ENCODE measurements at regions not wholly inside any gene's neighbourhood (a gene's known extent, or its start where the extent isn't known, plus 50 kb on each side); places are given as distances from the start of the nearest gene placed in this dataset.
"Not testable (repeated sequence)": the region's sequence is repeated elsewhere in the genome, so short reads cannot be mapped to it uniquely, and the experiment has no call there.

DNA sequence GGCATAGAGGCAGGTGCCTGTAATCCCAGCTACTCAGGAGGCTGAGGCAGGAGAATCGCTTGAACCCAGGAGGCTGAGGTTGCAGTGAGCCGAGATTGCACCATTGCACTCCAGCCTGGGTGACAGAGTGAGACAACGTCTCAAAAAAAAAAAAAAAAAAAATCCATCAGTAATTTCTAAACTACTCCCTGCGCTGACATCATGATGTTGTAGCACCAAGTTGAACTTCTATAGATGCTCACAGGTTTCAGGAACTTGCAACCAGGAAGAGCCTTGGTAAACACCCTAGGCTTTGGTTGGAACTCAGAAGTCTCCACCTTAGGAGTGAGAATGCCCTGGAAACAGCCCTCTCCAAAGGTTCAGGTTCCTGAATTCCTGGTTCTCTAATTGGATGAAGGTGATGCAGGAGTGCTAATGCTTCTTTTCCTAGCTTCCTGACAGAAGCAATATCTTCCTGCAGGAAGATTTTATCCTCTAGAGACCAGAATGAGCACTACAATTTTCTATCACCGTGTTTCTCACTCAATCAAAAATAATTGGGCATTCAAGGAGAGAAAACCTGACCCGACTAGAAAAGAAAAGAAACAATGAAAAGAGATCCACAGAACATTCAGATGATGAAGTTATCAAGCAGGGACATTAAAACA, 469.6 kb downstream of the GADD45G start:
- DNase-seq: no peak

DNA sequence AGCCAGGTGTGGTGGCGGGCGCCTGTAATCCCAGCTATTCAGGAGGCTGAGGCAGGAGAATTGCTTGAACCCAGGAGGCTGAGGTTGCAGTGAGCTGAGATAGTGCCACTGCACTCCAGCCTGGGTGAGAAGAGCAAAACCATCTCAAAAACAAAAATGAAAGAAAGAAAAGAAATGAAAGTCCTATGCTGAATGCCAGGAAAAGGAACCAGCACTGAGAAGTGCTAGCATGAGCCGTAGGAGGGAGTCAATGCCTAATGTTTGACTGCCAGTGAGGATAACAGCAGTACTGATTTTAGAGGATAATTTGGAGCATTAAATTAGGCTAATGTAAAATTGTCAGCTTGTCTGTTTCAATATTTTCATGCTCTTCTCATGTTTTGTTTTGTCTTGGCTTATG, 472.8 kb downstream of the GADD45G start:
- DNase-seq: not testable (repeated sequence)

DNA sequence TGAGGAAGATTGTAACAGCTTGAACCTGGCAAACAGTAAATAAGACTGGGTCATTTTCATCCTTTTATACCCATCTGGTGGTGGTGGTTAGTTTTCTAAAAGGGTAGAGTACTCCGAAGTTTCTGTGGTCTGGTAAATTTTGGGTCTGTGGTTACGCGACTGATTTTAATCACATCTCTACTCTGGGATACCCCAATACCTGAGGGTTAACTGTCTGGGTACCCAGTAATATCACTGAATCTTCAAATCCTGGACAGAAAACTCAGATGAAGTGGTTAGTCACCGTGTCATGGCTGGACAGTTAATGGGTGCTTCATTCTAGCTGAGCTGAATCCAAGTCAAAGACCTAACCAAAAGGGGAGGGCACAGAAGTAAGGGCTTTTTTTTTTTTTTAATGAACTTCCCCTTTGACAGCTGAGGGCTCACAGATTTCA, 474.2 kb downstream of the GADD45G start:
- no peak for DNase-seq

DNA sequence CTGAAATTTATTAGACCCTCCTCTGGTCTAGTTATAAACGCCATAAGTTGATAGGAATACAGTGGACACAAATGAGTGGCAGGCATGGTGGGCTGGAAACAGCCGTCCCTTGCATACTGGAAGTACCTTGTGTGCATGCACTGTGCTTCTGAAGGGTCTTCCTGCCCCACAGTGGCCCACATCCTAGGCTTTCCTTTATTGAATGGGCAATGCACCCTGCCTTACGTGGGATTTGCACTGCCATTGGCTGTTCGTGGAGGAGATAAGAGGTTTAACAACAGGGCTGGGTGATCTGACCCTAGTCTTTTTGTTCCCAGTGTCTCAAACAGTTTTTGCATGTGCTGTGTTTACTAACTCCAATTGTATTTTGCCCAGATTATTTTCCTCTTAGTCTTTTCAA, 480.8 kb downstream of the GADD45G start:
- no peak for DNase-seq

DNA sequence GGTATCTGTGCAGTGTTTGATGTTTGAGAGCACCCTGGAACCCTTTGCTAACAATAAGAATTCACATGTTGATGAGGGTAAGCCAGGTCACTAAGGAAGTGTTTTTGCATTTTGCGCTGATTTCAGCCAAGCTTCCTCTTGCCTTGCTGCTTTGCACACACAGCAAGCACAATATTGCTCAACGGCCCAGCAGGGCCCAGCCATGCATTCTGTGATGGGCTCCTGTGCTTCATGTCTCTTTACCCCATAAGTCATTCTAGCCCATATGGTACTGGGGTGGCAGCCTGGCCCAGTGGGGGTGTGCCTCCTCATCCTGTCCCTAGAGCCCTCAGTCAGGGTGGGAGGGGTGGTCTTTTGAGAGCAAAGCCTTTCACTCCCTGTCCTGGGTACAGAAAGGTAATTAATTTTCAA, 481.3 kb downstream of the GADD45G start:
- no peak for DNase-seq

DNA sequence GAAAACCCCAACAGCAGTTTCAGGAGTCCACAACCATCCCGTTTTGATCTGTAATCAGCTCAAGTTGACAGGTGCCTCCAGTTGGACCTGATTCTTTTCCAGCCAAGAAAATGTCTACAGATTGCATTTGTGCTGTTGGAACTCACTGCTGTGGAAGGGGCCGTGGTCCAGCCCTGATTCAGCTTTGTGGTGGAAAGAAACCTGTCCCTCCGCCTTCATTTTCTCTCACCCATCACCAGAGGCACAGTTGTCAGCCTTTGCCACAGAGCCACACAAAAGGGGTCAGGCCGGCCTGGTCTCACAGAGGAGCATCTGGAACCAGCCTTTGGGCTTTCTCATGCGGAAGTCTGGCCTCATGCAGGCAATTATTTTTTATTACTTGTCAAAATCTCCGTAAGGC, 483.6 kb downstream of the GADD45G start:
- no peak for DNase-seq

DNA sequence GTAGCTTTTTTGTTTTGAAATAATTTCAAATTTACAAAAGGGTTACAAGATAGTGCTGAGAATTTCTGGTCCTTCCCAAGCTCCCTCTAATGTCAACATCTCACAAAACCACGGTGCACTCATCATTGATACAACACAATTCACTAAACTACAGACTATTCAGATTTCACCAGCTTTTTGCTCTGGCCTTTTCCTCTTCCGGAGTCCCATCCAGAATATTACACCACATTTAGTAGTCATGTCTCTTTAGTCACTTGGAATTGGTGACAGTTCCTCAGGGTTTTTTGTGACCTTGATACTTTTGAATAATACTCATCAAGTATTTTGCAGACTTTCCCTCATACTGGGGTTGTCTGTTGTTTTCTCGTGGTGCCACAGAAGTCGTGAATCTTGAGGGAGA, 484.0 kb downstream of the GADD45G start:
- no peak for DNase-seq

DNA sequence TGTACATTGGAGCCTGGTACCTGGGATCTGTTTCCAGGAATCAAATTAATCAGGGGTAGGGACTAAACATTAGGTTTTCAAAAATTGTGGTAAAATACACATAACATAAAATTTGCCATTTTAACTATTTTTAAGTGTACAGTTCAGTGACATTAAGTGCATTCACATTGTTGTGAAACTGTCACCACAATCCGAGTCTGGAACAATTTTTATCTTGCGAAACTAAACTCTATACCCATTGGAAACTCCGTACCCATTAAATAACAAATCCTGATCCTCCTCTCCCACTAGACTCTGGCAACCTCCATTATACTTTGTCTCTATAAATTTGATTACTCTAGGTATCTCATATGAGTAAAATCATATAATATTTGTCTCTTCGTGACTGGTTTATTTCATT, 486.2 kb downstream of the GADD45G start:
- DNase-seq: no peak

DNA sequence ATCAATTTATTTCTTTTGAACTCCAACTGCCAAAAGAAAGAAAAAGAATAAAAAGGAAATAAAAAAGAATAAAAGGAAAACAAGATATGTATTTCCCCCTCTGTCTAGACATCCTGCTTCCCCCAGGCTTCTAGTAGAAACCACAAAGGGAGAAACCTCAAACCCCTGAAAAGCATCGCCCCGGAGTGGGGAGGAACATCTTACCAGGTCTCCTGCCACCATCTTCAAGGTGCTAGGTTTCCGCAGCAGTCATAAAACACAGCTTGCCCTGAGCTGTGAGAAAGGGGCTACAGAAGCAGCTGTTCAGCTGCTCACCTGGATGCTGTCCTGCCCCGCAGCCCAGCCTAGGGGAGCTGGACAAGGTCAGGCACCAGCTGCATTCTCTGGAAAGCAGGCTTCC, 487.7 kb downstream of the GADD45G start:
- DNase-seq: peak in 1 of 2 experiments; percentile 12

DNA sequence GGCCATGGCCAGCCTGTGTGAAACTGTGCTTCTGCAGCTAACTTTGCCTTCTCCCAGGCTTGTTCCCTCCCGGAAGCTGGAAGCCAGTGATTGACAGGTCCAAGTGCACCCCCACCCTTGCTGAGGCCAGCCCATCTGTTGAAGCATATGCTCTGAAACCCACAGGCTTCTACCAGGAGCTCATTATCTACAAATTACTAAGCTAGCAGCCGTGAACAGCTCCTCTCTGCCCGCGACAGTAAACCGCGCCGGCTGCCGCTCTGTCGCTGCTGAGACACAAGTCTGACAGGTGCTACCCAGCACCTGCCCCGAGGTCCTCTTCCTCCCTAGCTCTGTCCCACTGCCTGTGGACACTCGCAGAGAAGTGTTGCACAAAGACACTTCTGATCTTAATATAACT, 490.9 kb downstream of the GADD45G start:
- no peak for DNase-seq

DNA sequence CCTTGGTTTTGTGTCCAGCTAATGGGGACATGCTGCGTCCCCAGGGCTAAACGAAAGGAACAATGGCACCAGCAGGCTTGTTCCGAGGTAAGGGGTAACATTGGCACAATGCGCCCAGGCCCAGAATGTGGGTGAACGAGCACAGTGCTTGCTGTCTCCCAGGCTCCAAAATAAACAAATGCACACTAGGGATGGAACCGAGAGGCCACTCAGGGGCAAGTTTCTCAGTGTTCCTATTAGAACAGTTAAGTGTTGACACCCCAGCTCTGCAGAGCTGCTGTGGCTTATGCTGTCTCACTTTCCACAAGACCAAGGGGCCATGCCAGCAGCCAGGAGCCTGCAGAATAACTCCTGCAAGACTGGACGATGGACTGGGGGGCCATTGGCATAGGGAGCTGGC, 492.4 kb downstream of the GADD45G start:
- DNase-seq: no peak

DNA sequence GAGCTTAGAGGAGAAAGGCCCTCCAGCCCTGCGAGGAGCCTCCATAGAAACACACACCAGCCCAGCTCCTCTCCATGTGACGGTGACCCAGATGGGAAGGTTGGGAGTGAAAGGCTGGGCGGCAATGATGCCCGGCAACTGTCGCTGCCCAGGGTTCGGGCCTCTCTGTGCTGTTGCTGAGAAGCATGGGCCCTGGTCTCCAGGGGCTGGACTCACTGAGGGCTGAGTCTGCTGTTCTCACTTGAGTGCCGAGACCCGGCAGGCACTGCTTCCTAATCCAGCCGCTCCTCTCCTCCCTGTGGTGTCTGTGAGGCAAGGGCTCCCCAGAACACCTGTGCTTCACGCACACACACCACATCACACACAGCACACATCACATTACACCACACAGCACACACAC, 493.6 kb downstream of the GADD45G start:
- DNase-seq: no peak

DNA sequence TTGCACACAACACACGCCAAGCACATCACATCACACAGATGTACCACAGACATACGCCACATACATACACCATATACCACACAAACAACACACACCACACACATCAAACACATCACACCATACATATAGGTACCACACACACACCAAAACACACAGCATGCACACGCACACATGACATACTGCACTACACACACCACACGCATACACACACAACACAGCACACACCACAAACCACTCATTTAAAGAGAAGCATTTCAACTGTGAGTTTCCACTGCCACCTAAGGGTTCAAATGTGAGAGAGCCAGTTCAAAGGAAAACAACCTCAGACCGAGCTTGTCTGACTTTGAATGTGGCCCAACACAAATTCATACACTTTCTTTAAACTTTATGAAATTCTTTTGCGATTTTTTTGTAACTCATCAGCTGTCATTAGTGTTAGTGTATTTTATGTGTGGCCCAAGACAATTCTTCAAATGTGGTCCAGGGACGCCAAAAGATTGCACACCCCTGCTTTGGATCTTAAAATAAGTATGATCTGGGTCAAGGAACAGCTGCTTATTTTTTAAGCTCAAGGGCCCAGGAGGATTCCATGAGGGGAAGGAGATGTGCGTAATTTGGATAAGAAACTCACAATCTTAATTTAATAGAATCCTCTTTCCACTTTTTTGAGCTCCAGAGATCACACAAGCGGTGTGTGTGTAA, 494.6 kb downstream of the GADD45G start:
- no peak for DNase-seq

DNA sequence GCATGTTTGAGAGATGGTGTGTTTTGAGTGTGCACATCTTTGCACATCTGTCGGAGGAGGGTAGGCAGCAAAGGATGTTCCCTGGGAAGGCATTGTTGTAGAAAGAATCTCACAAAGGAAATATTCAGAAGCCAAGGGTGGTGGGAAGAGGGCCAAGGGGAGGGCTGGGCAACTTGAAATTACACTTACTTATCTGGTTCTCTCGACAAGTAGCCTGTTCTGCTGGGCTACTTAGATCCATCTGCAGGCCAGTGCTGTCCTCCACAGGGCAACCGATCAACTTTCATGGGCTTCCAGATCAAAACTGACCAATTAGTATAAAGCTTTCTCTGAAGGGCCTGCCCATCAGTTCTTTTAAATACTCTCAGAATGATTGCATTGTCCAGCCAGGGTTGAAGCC, 495.2 kb downstream of the GADD45G start:
- DNase-seq: no peak

DNA sequence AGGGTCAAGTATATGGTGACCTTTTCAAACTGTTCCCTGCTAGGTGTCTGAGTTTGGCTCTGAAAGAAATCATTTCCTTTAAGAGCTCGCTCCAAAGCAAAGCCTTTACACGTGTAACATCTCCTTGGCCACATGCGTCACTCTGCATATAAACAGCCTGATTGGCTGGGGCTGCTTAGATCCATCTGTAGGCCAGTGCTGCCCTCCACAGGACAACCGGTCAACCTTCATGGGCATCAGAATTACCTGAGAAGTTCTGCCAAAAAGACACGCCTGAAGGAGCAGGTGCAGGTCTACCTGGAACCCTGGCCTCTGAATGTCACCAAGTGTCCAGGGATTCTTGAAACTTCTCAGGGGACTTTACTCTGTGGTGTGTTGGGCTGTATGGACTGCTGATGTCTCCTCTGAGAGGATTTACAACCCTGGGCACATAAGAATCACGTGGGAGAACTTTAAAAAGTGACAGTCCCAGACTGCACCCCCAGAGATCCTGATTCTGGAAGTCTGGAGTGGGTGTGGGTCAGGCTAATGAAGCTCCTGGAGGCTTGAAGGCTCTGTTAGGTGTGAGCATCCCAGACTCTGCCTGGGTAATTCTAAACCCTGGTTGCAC, 497.6 kb downstream of the GADD45G start:
- peak; percentile 74 to 76 for DNase-seq

DNA sequence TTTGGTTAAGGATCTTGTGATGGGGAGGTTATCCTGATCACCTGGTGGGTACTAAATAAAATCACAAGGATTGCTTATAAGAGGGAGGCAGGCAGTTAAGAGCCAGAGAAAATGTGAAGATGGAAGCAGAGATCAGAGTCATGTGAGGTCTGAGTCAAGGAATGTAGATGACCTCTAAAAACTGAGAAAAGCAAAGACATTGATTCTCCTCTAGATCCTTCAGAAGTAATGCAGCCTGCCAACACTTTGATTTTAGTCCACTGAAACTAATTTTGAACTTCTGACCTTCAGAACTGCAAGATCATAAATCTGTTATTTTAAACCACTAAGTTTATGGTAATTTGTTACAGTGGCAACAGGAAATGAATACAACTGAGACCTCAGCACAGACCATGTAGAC, 499.0 kb downstream of the GADD45G start:
- DNase-seq: no peak

DNA sequence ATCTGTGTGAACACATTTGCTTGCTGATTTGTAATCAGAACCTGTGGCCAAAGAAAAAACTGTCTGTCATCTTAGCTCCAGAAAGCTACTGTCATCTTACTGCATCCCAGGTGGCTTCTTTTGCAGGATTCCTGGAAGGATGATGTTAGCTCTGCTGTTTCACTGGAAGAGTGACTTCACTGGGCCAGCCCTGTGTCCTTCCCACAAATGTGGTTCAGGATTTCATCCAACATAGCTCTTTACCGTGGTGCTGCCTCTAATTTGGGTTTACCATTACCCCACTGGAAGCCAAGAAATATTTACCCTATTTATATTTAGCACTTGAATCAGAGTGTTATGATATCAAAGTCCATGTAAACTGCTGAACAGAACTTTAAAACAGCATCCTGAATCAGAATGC, 501.0 kb downstream of the GADD45G start:
- no peak for DNase-seq

DNA sequence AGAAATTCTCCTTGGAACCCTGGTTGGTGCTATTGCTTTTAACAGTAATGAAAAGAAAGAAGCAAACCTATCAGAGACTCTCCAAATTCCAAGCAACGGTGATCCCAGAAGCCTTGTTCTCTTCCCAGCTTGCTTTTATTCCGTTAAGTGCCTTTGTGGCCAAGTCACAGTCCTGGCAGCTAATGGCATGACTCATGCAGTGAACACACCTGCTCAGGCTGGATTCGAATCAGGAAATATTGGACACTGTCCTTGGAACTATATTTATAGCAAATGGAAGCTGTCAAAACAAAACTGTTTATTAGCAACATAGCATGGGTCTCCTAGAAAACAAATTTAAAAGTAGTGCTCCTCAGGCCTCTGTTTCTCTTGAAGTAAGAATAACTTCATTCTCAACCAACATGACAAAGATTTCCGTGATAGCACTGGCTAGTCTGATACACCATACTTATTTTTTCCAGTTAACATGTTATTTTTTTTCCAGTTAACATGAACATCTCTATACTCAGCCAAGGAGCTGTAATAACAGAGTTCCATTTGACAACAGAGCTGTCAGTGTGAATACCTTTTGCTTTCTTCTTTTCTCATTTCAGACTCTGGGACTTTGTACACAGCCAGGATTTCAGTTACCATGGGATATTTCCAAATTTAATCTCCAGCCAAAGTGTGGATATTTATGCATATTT, 502.4 kb downstream of the GADD45G start:
- no peak for DNase-seq

DNA sequence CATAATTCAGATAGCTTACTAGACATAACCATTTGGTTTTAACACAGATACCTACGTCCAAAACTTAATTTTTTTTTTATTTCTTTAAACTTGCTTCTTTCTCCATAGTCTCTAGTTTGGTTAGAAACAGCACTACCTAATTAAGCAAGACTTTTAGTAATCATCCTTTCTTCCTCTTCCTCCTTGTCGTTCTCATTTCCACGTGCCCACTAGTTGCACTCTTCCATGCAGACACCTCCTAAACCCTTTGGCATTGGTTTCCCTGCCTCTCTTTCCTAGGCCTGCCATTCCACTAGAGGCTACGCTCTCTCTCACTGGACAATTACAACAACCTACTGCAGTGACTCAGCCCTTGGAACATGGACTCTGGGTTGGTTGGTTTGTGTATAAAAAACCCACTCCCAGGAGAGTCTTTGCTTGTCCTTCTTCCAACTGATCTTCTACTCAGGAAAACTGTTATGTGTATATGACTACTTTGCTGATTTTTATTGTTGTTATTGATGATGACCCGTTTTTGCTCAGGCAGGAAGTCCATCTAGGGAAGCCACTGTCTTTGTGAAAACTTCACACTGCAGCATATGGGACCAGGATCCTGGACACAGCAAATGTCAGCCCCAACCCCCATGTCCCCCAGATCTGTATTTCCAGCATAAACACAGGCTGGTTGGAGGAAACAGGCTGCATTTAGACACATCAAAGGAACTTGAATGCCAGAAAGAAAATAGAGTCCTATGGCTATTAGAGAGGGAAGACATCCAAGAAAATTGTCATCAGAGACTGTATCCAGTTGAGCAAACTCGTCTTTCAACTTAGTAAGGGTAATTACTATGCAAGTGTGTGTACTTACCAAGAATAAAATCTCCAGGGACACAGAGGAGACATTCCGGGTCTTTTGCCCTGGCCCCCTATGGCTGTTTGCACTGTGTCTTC, 503.2 kb downstream of the GADD45G start:
- DNase-seq: no peak

DNA sequence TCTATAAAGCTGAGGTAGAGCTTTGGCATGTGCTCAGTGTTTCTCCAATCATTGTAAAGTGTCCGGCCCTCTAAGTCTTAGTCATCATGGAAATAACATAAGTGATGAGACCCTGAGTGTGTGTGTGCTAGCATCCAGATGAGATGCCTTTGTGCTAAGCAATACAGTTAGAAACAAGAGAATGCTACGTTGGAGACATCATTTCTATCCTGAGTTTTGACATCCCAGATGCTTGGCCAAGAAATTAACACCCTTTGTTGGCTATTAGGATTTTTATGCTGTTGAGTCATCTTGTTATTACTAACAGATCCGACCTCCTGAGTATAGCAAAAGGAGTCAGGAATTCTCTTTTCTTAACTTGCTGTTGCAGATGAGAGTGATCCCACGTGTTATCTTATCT, 508.0 kb downstream of the GADD45G start:
- DNase-seq: no peak

DNA sequence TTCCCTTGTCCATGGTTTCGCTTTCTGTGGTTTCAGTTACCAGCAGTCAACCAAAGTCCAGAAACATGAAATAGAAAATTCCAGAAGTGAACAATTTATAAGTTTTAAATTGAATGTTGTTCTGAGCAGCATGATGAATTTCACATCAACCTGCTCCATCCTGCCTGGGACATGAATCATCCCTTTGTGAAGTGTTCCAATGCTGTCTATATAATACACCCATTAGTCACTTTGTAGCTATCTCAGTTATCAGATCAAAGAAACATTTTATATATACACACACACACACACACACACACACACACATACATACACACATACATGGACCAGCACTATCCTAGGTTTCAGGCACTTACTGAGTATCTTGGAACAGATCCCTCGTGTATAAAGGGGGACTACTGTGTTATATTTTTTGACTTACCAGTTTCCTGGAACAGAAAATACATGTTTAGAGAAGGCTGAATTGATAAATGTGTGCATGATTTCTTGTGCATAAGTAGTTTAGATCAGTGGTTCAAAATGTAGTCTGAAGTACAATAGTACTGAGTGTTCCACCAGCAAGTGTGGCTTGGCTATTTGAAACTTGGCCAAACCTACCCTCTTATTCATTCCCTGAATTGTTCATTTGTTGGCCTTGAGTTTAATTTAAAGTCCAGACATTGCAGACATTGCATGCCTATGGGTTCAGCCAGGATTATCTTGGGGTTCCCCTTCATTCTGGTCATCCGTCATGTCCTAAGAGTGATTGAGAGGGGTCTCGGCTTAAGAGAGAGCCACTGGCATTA, 510.0 kb downstream of the GADD45G start:
- no peak for DNase-seq

DNA sequence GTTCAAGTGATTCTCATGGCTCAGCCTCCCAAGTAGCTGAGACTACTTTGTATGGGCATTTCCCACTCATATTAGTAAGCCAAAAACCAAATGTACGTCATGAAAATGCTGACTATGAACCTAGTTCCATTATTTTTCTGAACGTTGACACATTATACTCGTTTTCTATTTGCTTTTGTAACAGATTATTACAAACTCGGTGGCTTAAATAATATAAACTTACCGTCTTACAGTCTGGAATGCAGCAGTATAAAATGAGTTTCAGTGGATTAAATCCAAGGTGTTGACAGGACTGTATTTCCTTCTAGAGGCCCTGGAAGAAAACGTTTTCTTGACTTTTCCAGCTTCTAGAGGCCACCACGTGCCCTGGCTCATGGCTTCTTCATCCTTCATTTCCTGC, 517.0 kb downstream of the GADD45G start:
- no peak for DNase-seq
